ENCODE measurements at regions not wholly inside any gene's neighbourhood (a gene's known extent, or its start where the extent isn't known, plus 50 kb on each side); places are given as distances from the start of the nearest gene placed in this dataset.

DNA sequence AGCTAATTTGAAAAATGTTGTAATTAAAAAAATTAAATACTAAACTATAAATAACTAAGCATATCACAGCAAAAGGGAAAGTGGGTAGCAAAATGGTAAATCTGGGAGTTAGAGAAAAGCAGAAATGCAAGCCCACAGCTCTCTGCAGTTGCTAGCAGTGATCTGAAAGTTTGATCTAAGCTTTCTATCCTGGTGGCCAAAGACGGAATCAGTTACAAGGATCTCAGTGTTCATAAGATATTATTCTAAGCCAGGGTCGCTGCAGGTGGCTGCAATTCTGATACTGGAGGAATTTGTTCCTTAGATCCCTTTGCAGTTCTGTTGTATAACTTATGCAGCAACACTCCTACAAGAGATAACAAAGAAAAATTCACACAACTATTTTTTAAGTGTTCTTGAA lies 363.7 kb downstream of the SETD4 start:
- Histone ChIP-seq H3K9ac (replicated peaks; ENCODE audit: extremely low read depth, insufficient read depth, low read length) (no peak overlapping the region), H3K27ac (ENCODE audit: insufficient read depth, low read depth, low read length) (no peak overlapping the region), H3K4me3 (replicated peaks in 1 of 3; ENCODE audit: insufficient read depth in 1 of 3, low read depth in 1 of 3, low read length in 3 of 3) (no peak overlapping the region), H3K36me3 (ENCODE audit: control insufficient read depth in 2 of 2, extremely low read depth in 1 of 2, insufficient read depth in 2 of 2, low read length in 2 of 2) (no peaks in the 10 kb centered on the region), H3K79me2 (ENCODE audit: control insufficient read depth, insufficient read depth, low read length) (no peaks in the 10 kb centered on the region), H3K4me1 (ENCODE audit: control insufficient read depth, extremely low read depth, insufficient read depth, low read length) (no peaks in the 10 kb centered on the region), H3K27me3 (ENCODE audit: control insufficient read depth in 2 of 2, insufficient read depth in 2 of 2, low read length in 2 of 2) (peaks cover 24 to 31% of the 10 kb centered on the region in 2 experiments), H3K9me3 (replicated peaks; ENCODE audit: control insufficient read depth, insufficient read depth, low read length) (no peaks in the 10 kb centered on the region), H2AFZ (ENCODE audit: low read depth, low read length) (no peak overlapping the region), H4K20me1 (replicated peaks; ENCODE audit: control insufficient read depth, extremely low read depth, insufficient read depth, low read length) (no peaks in the 10 kb centered on the region), H3K4me2 (ENCODE audit: insufficient read depth, low read length) (no peak overlapping the region), H3K9me1 (replicated peaks; ENCODE audit: control insufficient read depth, extremely low read depth, insufficient read depth, low read length) (no peaks in the 10 kb centered on the region)
- FAIRE-seq (no peak), DNase-seq (ENCODE audit: low read depth, low spot score) (no peak)
- dilution Hi-C loops (cut with MboI; ENCODE audit: extremely low pct_ligation_motif_present, low sequenced_read_pairs), result no loop called here
- ChIA-PET CTCF (interaction anchor here (0.7 kb wide), 1 partner anchor 54 kb away, joined by 3 read pairs; no protein-coding TSS in a partner anchor), POLR2A (no interaction called here)
- no TSS peak for BruUV-seq (replicated peaks)
- TF ChIP-seq, protein P1, sequence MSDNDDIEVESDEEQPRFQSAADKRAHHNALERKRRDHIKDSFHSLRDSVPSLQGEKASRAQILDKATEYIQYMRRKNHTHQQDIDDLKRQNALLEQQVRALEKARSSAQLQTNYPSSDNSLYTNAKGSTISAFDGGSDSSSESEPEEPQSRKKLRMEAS (IDR thresholded peaks at IDR 0.05; ENCODE audit: insufficient read depth, insufficient read length), result no peak
- TF ChIP-seq MYC (IDR thresholded peaks at IDR 0.05; ENCODE audit: low read depth, low read length) (no peak), POLR2AphosphoS5 (IDR thresholded peaks at IDR 0.05; ENCODE audit: insufficient read depth, low read depth, low read length) (no peak), EZH2 (IDR thresholded peaks at IDR 0.05; ENCODE audit: borderline replicate concordance, low read depth, low read length, severe bottlenecking) (no peak), JUN (IDR thresholded peaks at IDR 0.05; ENCODE audit: borderline replicate concordance, insufficient read depth, insufficient read length, low read depth) (no peak), GATA2 (IDR thresholded peaks at IDR 0.05; ENCODE audit: insufficient read depth, insufficient read length, low read depth, low read length) (no peak), POLR2A (IDR thresholded peaks at IDR 0.05; ENCODE audit: low read depth, low read length) (no peak), FOS (IDR thresholded peaks at IDR 0.05; ENCODE audit: borderline replicate concordance, insufficient read depth, low read length) (no peak)
- TF ChIP-seq, protein P2, sequence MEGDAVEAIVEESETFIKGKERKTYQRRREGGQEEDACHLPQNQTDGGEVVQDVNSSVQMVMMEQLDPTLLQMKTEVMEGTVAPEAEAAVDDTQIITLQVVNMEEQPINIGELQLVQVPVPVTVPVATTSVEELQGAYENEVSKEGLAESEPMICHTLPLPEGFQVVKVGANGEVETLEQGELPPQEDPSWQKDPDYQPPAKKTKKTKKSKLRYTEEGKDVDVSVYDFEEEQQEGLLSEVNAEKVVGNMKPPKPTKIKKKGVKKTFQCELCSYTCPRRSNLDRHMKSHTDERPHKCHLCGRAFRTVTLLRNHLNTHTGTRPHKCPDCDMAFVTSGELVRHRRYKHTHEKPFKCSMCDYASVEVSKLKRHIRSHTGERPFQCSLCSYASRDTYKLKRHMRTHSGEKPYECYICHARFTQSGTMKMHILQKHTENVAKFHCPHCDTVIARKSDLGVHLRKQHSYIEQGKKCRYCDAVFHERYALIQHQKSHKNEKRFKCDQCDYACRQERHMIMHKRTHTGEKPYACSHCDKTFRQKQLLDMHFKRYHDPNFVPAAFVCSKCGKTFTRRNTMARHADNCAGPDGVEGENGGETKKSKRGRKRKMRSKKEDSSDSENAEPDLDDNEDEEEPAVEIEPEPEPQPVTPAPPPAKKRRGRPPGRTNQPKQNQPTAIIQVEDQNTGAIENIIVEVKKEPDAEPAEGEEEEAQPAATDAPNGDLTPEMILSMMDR (IDR thresholded peaks at IDR 0.05; ENCODE audit: extremely low read depth in 1 of 2, insufficient read depth in 1 of 2, low read depth in 1 of 2, low read length in 2 of 2), result no peak
- intact Hi-C loops (cut with micrococcal nuclease), result no loop called here

Measured in endothelial cell of umbilical vein (primary cell).